ENCODE measurements at regions not wholly inside any gene's neighbourhood (a gene's known extent, or its start where the extent isn't known, plus 50 kb on each side); places are given as distances from the start of the nearest gene placed in this dataset.

GRCh38 chr6:22457996-22458395, 111.4 kb upstream of the HDGFL1 start:
- Mint-ChIP-seq H3K9me3 (no peaks in the 10 kb centered on the region), H3K4me3 (no peak overlapping the region), H3K27ac (no peak overlapping the region), H3K4me1 (no peaks in the 10 kb centered on the region), H3K36me3 (ENCODE audit: low read depth) (peaks cover 2% of the 10 kb centered on the region; the same call in 1 of the 3 replicates), H3K27me3 (ENCODE audit: insufficient read depth, low read depth, poor library complexity) (no peaks in the 10 kb centered on the region)
- ATAC-seq (no peak), DNase-seq (ENCODE audit: low spot score) (no peak)
- H3K79me2 ChIP-seq (replicated peaks; ENCODE audit: insufficient read depth), result no peaks in the 10 kb centered on the region
- H2AFZ ChIP-seq, result no peak overlapping the region
- no peaks in the 10 kb centered on the region for H4K20me1 ChIP-seq (replicated peaks; ENCODE audit: insufficient read depth)
- TF ChIP-seq STAT1 (IDR thresholded peaks at IDR 0.05; ENCODE audit: unreplicated experiment), result no peak
- TF ChIP-seq ZNF462 (CRISPR knock-in tag; IDR thresholded peaks at IDR 0.05), result no peak
- TF ChIP-seq ZNF331 (CRISPR knock-in tag; IDR thresholded peaks at IDR 0.05; ENCODE audit: low read depth), result no peak
- no peak for TF ChIP-seq JUNB (IDR thresholded peaks at IDR 0.05; ENCODE audit: unreplicated experiment)
- no peak for TF ChIP-seq CTCF (conservative IDR thresholded peaks at IDR 0.05; ENCODE audit: low read depth in 2 of 2)
- no peak for TF ChIP-seq EZH2 (IDR thresholded peaks at IDR 0.05; ENCODE audit: low read depth, unreplicated experiment)
- no peak for TF ChIP-seq NANOG (IDR thresholded peaks at IDR 0.05; ENCODE audit: borderline replicate concordance)
- no peak for TF ChIP-seq EZH2phosphoT487 (IDR thresholded peaks at IDR 0.05; ENCODE audit: unreplicated experiment)
- no peak for TF ChIP-seq CREB1 (CRISPR knock-in tag; IDR thresholded peaks at IDR 0.05; ENCODE audit: low read depth)
- no peak for TF ChIP-seq POLR2AphosphoS5 (IDR thresholded peaks at IDR 0.05; ENCODE audit: low read depth)
- no peak for TF ChIP-seq REST (IDR thresholded peaks at IDR 0.05; ENCODE audit: unreplicated experiment)
- TF ChIP-seq ZNF114 (CRISPR knock-in tag; IDR thresholded peaks at IDR 0.05), result no peak
- no peak for TF ChIP-seq ETS1 (IDR thresholded peaks at IDR 0.05)
- H3K27ac ChIP-seq (ENCODE audit: low read depth), result no peak overlapping the region
- H3K36me3 ChIP-seq (ENCODE audit: insufficient read depth), result no peaks in the 10 kb centered on the region
- no peaks in the 10 kb centered on the region for H3K4me1 ChIP-seq (ENCODE audit: insufficient read depth)
- no peaks in the 10 kb centered on the region for H3F3A ChIP-seq (replicated peaks; ENCODE audit: low read depth)
- H3K4me2 ChIP-seq, result no peak overlapping the region
- H3K27me3 ChIP-seq (ENCODE audit: insufficient read depth), result no peaks in the 10 kb centered on the region
- no peaks in the 10 kb centered on the region for H3K9me2 ChIP-seq (ENCODE audit: insufficient read depth)
- no peak overlapping the region for H3K4me3 ChIP-seq

Measured in GM23338 (cell line).